WTC11 (cell line): ENCODE measurements at regions not wholly inside any gene's neighbourhood (a gene's known extent, or its start where the extent isn't known, plus 50 kb on each side); places are given as distances from the start of the nearest gene placed in this dataset.

Experiments
- ATAC-seq: fragments of 200-7000 bp; cut with Tn5 transposase; 2 replicates; pipeline ENCODE4 v1.10.0; 2021; ENCODE audit warnings: mild to moderate bottlenecking, moderate library complexity
- CTCF ChIA-PET: fragments of 300-600 bp; sonication (Branson Sonifier 250); formaldehyde crosslinking; loops from one replicate; lab custom pipeline; 2021; ENCODE audit warnings: antibody characterized with exemption; lab: Charles Lee
- POLR2A ChIA-PET: fragments of 350-600 bp; sonication (Branson Sonifier 250); formaldehyde crosslinking; loops from one replicate; lab custom pipeline; 2021; ENCODE audit warnings: antibody characterized with exemption; lab: Charles Lee
- DNase-seq: peaks from one replicate; pipeline ENCODE4 v3.0.0; 2021; ENCODE audit warnings: low spot score
- H3K27ac Mint-ChIP-seq: 2 replicates; pipeline ENCODE4 v1.8.0; 2021; ENCODE audit warnings: mixed read lengths
- H3K27me3 Mint-ChIP-seq: 2 replicates; pipeline ENCODE4 v1.8.0; 2021; ENCODE audit warnings: low read depth, mild to moderate bottlenecking, moderate library complexity, mixed read lengths
- H3K36me3 Mint-ChIP-seq: 2 replicates; pipeline ENCODE4 v1.8.0; 2021; ENCODE audit warnings: mixed read lengths
- H3K4me1 Mint-ChIP-seq: 2 replicates; pipeline ENCODE4 v1.8.0; 2022; ENCODE audit warnings: mixed read lengths
- H3K4me3 Mint-ChIP-seq: 2 replicates; pipeline ENCODE4 v1.8.0; 2021; ENCODE audit warnings: mild to moderate bottlenecking, moderate library complexity, mixed read lengths
- H3K9me3 Mint-ChIP-seq: 2 replicates; pipeline ENCODE4 v1.8.0; 2021; ENCODE audit warnings: mixed read lengths
- AR ChIP-seq: fragments of 250-450 bp; sonication (Bioruptor Pico); IDR thresholded peaks from 2 replicates; pipeline ENCODE4 v1.9.0; 2021; ENCODE audit warnings: mild to moderate bottlenecking
- ATF2 ChIP-seq: sonication (generic); formaldehyde crosslinking; IDR thresholded peaks from 2 replicates; pipeline ENCODE4 v1.8.1; 2022; ENCODE audit warnings: low read depth, missing genetic modification reagents, borderline replicate concordance
- CREM ChIP-seq: sonication (generic); formaldehyde crosslinking; IDR thresholded peaks from 2 replicates; pipeline ENCODE4 v1.8.1; 2022; ENCODE audit warnings: mild to moderate bottlenecking, missing genetic modification reagents, moderate library complexity
- E2F4 ChIP-seq: sonication (generic); formaldehyde crosslinking; IDR thresholded peaks from 2 replicates; pipeline ENCODE4 v1.8.1; 2022; ENCODE audit warnings: low read depth, mild to moderate bottlenecking, moderate library complexity, missing genetic modification reagents, borderline replicate concordance
- E2F5 ChIP-seq: sonication (generic); formaldehyde crosslinking; IDR thresholded peaks from 2 replicates; pipeline ENCODE4 v1.8.1; 2022; ENCODE audit warnings: mild to moderate bottlenecking, moderate library complexity, missing genetic modification reagents
- EMX1 ChIP-seq: fragments of 250-450 bp; sonication (Bioruptor Pico); IDR thresholded peaks from 2 replicates; pipeline ENCODE4 v1.8.0; 2021; ENCODE audit warnings: mild to moderate bottlenecking
- GRHL2 ChIP-seq: fragments of 250-450 bp; sonication (Bioruptor Pico); IDR thresholded peaks from 2 replicates; pipeline ENCODE4 v1.8.0; 2022; ENCODE audit warnings: mild to moderate bottlenecking, moderate library complexity; ENCODE audit not compliant: insufficient replicate concordance, severe bottlenecking
- HMGXB4 ChIP-seq: sonication (generic); formaldehyde crosslinking; IDR thresholded peaks from 2 replicates; pipeline ENCODE4 v1.8.1; 2023; ENCODE audit warnings: mild to moderate bottlenecking, moderate library complexity, missing genetic modification reagents
- IRF2 ChIP-seq: sonication (generic); formaldehyde crosslinking; IDR thresholded peaks from 2 replicates; pipeline ENCODE4 v1.8.0; 2022; ENCODE audit warnings: low read depth, missing genetic modification reagents, borderline replicate concordance
- MLX ChIP-seq: sonication (generic); formaldehyde crosslinking; IDR thresholded peaks from 2 replicates; pipeline ENCODE4 v1.8.1; 2023; ENCODE audit warnings: mild to moderate bottlenecking, missing genetic modification reagents, moderate library complexity
- NFYB ChIP-seq: sonication (generic); formaldehyde crosslinking; conservative IDR thresholded peaks from 2 replicates; pipeline ENCODE4 v1.8.0; 2022; ENCODE audit warnings: low read depth, missing genetic modification reagents
- NR2C2 ChIP-seq: sonication (generic); formaldehyde crosslinking; IDR thresholded peaks from 2 replicates; pipeline ENCODE4 v1.8.0; 2022; ENCODE audit warnings: mild to moderate bottlenecking, missing genetic modification reagents
- NR3C1 ChIP-seq: sonication (generic); formaldehyde crosslinking; conservative IDR thresholded peaks from 2 replicates; pipeline ENCODE4 v1.8.1; 2023; ENCODE audit warnings: low read depth, mild to moderate bottlenecking, missing genetic modification reagents
- PREB ChIP-seq: sonication (generic); formaldehyde crosslinking; IDR thresholded peaks from 2 replicates; pipeline ENCODE4 v1.8.1; 2022; ENCODE audit warnings: mild to moderate bottlenecking, missing genetic modification reagents, moderate library complexity, borderline replicate concordance
- RELA ChIP-seq: sonication (generic); formaldehyde crosslinking; IDR thresholded peaks from 2 replicates; pipeline ENCODE4 v1.8.1; 2022; ENCODE audit warnings: missing genetic modification reagents, mild to moderate bottlenecking, borderline replicate concordance
- USF2 ChIP-seq: sonication (generic); formaldehyde crosslinking; IDR thresholded peaks from 2 replicates; pipeline ENCODE4 v1.8.1; 2023; ENCODE audit warnings: mild to moderate bottlenecking, missing genetic modification reagents, moderate library complexity
- ZBTB43 ChIP-seq: sonication (generic); formaldehyde crosslinking; IDR thresholded peaks from 2 replicates; pipeline ENCODE4 v1.8.1; 2023; ENCODE audit warnings: mild to moderate bottlenecking, missing genetic modification reagents
- ZNF219 ChIP-seq: sonication (generic); formaldehyde crosslinking; IDR thresholded peaks from 2 replicates; pipeline ENCODE4 v1.8.0; 2023; ENCODE audit warnings: missing genetic modification reagents, mild to moderate bottlenecking, borderline replicate concordance
- ZNF281 ChIP-seq: sonication (generic); formaldehyde crosslinking; IDR thresholded peaks from 2 replicates; pipeline ENCODE4 v1.8.0; 2023; ENCODE audit warnings: mild to moderate bottlenecking, missing genetic modification reagents
- ZNF396 ChIP-seq: fragments of 250-450 bp; sonication (Bioruptor Pico); IDR thresholded peaks from 2 replicates; pipeline ENCODE4 v1.8.0; 2021; ENCODE audit warnings: mild to moderate bottlenecking, moderate library complexity, borderline replicate concordance

- TF ChIP-seq ZBTB43 (CRISPR knock-in tag) (no peak), HMGXB4 (no peak), CREM (CRISPR knock-in tag) (no peak), PREB (CRISPR knock-in tag) (no peak), AR (CRISPR knock-in tag) (no peak), GRHL2 (CRISPR knock-in tag) (no peak), ZNF281 (no peak), USF2 (CRISPR knock-in tag) (no peak), ATF2 (CRISPR knock-in tag) (no peak), MLX (CRISPR knock-in tag) (no peak), NR3C1 (CRISPR knock-in tag) (no peak), ZNF219 (CRISPR knock-in tag) (no peak), NFYB (no peak), ZNF396 (CRISPR knock-in tag) (no peak), E2F5 (CRISPR knock-in tag) (no peak), NR2C2 (CRISPR knock-in tag) (no peak), E2F4 (CRISPR knock-in tag) (no peak), IRF2 (no peak), RELA (CRISPR knock-in tag) (no peak), EMX1 (CRISPR knock-in tag) (no peak)
- ChIA-PET CTCF (no interaction called here), POLR2A (no interaction called here)
- no peak for DNase-seq
- Mint-ChIP-seq H3K9me3 (no peaks in the 10 kb centered on the region), H3K36me3 (no peaks in the 10 kb centered on the region), H3K4me3 (no peak overlapping the region), H3K27ac (no peak overlapping the region), H3K4me1 (0 out of 2 replicates have a peak, but pooled peaks cover 4% of the 10 kb centered on the region), H3K27me3 (no peaks in the 10 kb centered on the region)
- ATAC-seq: no peak
Observed at GRCh38 chr18:39672171-39672570, 2106.6 kb upstream of the CELF4 start.
